ENCODE measurements at regions not wholly inside any gene's neighbourhood (a gene's known extent, or its start where the extent isn't known, plus 50 kb on each side); places are given as distances from the start of the nearest gene placed in this dataset.

DNA sequence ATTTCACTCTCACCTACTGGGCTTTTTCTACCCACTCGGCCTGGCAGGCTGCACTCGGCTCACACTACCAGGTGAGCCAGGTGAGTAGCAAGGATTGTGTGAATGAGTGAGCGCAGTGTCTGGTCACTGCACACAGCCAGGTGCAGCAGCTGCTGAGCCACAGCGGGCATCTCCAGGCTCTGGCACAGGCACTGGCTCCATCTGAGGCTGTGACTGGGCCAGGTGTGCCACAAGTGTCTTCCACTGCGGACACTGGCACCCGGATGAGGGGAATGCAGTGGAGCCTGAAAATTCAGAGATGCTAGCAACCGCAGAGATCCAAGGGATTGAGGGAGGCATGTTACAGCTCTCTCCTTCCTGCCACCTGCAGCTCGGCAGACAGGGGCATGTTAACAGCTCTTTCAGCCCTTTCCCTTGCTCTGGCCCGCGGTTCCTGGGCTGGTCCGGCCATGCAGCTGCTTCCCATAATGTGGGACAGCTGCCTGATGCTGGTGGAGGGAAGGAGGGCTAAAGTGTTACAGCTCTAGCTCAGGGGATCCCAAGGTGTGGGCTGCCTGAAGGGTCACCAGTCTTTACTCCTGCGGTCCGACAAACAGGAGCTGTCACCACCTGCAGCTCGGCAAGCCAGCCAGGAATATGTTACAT, 1038.3 kb downstream of the AMY1C start:
- TF ChIP-seq CTCF (IDR thresholded peaks at IDR 0.05; ENCODE audit: low read depth, low read length) = no peak
- no peak for DNase-seq (ENCODE audit: low read depth in 1 of 2, low spot score in 1 of 2)
- Histone ChIP-seq H3K4me1 (ENCODE audit: low read depth) (no peaks in the 10 kb centered on the region), H3K36me3 (no peaks in the 10 kb centered on the region), H3K27me3 (no peaks in the 10 kb centered on the region), H3K27ac (no peak overlapping the region), H3K9me3 (ENCODE audit: low read depth) (no peaks in the 10 kb centered on the region), H3K4me3 (no peak overlapping the region)

- H3K27ac ChIP-seq = no peak overlapping the region
- H3K4me1 ChIP-seq (ENCODE audit: low read depth) = no peaks in the 10 kb centered on the region
- no peak overlapping the region for H3K4me3 ChIP-seq
- H3K9me3 ChIP-seq (ENCODE audit: low read depth) = no peaks in the 10 kb centered on the region
- no peak for TF ChIP-seq CTCF (IDR thresholded peaks at IDR 0.05; ENCODE audit: low read depth, low read length)
- DNase-seq (ENCODE audit: low read depth in 1 of 2, low spot score in 1 of 2) = no peak
- H3K36me3 ChIP-seq = no peaks in the 10 kb centered on the region
- H3K27me3 ChIP-seq = no peaks in the 10 kb centered on the region
These were observed 1041.3 kb downstream of the AMY1C start for GRCh38 chr1:104791030-104791429.

- Histone ChIP-seq H3K9me3 (ENCODE audit: low read depth) (no peaks in the 10 kb centered on the region), H3K36me3 (no peaks in the 10 kb centered on the region), H3K27ac (no peak overlapping the region), H3K4me3 (no peak overlapping the region), H3K27me3 (no peaks in the 10 kb centered on the region), H3K4me1 (ENCODE audit: low read depth) (no peaks in the 10 kb centered on the region)
- TF ChIP-seq CTCF (IDR thresholded peaks at IDR 0.05; ENCODE audit: low read depth, low read length) = no peak
- no peak for DNase-seq (ENCODE audit: low read depth in 1 of 2, low spot score in 1 of 2)
These were observed 1044.3 kb downstream of the AMY1C start for GRCh38 chr1:104794035-104794434.

DNA sequence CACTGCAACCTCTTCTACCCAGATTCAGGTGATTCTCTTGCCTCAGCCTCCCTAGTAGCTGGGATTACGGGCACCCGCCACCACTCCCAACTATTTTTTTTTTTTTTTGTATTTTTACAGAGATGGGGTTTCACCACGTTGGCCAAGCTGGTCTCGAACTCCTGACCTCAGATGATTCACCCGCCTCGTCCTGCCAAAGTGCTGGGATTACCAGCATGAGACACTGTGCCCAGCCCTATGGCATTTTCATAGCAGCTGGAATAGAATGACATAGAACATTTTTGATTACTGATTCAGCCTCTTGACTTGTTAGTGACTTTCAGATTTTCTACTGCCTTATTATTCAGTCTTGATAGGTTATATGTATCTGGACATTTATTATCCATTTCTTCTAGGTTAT, 1046.2 kb downstream of the AMY1C start:
- no peak for TF ChIP-seq CTCF (IDR thresholded peaks at IDR 0.05; ENCODE audit: low read depth, low read length)
- H3K27me3 ChIP-seq = no peaks in the 10 kb centered on the region
- no peaks in the 10 kb centered on the region for H3K4me1 ChIP-seq (ENCODE audit: low read depth)
- no peaks in the 10 kb centered on the region for H3K36me3 ChIP-seq
- no peaks in the 10 kb centered on the region for H3K9me3 ChIP-seq (ENCODE audit: low read depth)
- no peak for DNase-seq (ENCODE audit: low read depth in 1 of 2, low spot score in 1 of 2)
- H3K27ac ChIP-seq = no peak overlapping the region
- no peak overlapping the region for H3K4me3 ChIP-seq

DNA sequence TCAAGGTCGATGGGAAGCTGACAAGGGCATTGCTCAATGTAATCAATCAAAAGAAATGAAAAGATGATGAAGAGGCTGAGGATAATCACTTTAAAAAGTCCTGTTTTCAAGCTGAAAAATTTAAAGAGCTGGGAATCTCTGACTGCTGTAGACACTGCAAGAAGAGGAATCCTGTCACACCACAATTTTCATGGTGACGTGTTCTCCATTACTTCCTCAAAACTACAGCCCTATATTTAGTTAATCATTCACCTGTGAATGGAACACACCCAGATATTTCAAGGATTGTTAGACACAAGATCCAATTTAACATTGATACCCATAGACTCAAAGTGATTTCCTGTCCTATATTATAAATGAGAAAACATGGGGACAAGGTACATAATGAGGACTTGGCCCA, 1048.3 kb downstream of the AMY1C start:
- Histone ChIP-seq H3K36me3 (no peaks in the 10 kb centered on the region), H3K9me3 (ENCODE audit: low read depth) (no peaks in the 10 kb centered on the region), H3K27ac (no peak overlapping the region), H3K4me1 (ENCODE audit: low read depth) (no peaks in the 10 kb centered on the region), H3K27me3 (no peaks in the 10 kb centered on the region), H3K4me3 (no peak overlapping the region)
- TF ChIP-seq CTCF (IDR thresholded peaks at IDR 0.05; ENCODE audit: low read depth, low read length) = no peak
- no peak for DNase-seq (ENCODE audit: low read depth in 1 of 2, low spot score in 1 of 2)

GRCh38 chr1:104801344-104801743, 1051.6 kb downstream of the AMY1C start:
- no peak for DNase-seq (ENCODE audit: low read depth in 1 of 2, low spot score in 1 of 2)
- H3K27me3 ChIP-seq = no peaks in the 10 kb centered on the region
- H3K9me3 ChIP-seq (ENCODE audit: low read depth) = no peaks in the 10 kb centered on the region
- no peak overlapping the region for H3K27ac ChIP-seq
- no peak for TF ChIP-seq CTCF (IDR thresholded peaks at IDR 0.05; ENCODE audit: low read depth, low read length)
- H3K4me1 ChIP-seq (ENCODE audit: low read depth) = no peaks in the 10 kb centered on the region
- no peaks in the 10 kb centered on the region for H3K36me3 ChIP-seq
- no peak overlapping the region for H3K4me3 ChIP-seq

Measured in cardiac muscle cell (in vitro differentiated cells and primary cell).